BE2C (cell line): ENCODE measurements at regions not wholly inside any gene's neighbourhood (a gene's known extent, or its start where the extent isn't known, plus 50 kb on each side); places are given as distances from the start of the nearest gene placed in this dataset.
A peak's percentile ranks its signal among the peaks of the same experiment; 100 is the strongest.
"Not testable (repeated sequence)": the region's sequence is repeated elsewhere in the genome, so short reads cannot be mapped to it uniquely, and the experiment has no call there.

Source experiments
- DNase-seq: peaks from one replicate; pipeline ENCODE4 v3.0.0-alpha.2; 2020
- H3K27me3 ChIP-seq: fragments of 250-450 bp; sonication (Bioruptor Pico); 2 replicates; pipeline ENCODE4 v1.5.1; 2020; ENCODE audit warnings: mild to moderate bottlenecking
- H3K36me3 ChIP-seq: fragments of 250-450 bp; sonication (Bioruptor Pico); 2 replicates; pipeline ENCODE4 v1.5.1; 2020; ENCODE audit warnings: mild to moderate bottlenecking
- H3K4me1 ChIP-seq: fragments of 250-450 bp; sonication (Bioruptor Pico); 2 replicates; pipeline ENCODE4 v1.5.1; 2020
- H3K4me3 ChIP-seq: 2 replicates; pipeline ENCODE4 v1.5.1; 2011; ENCODE audit warnings: low read depth, low read length
- H3K9me3 ChIP-seq: fragments of 250-450 bp; sonication (Bioruptor Pico); 2 replicates; pipeline ENCODE4 v1.5.1; 2020
- CTCF ChIP-seq: IDR thresholded peaks from 2 replicates; pipeline ENCODE4 v1.5.1; 2012; ENCODE audit warnings: mild to moderate bottlenecking, low read depth, low read length

GRCh38 chr1:212514056-212514614 is 81.4 kb downstream of the NENF start:
- no peaks in the 10 kb centered on the region for H3K27me3 ChIP-seq
- H3K36me3 ChIP-seq, result no peaks in the 10 kb centered on the region
- no peaks in the 10 kb centered on the region for H3K9me3 ChIP-seq
- H3K4me1 ChIP-seq, result peaks cover 5% of the 10 kb centered on the region; the same call in 1 of the 2 replicates
- TF ChIP-seq CTCF, result no peak
- peak; percentile 24 for DNase-seq
- H3K4me3 ChIP-seq, result no peak overlapping the region

GRCh38 chr1:212514782-212515181 is 82.1 kb downstream of the NENF start:
- H3K4me3 ChIP-seq, result no peak overlapping the region
- DNase-seq, result no peak

GRCh38 chr1:212515329-212515760 is 82.6 kb downstream of the NENF start:
- no peak for DNase-seq
- peaks cover 5% of the 10 kb centered on the region; the same call in 1 of the 2 replicates for H3K4me1 ChIP-seq
- no peaks in the 10 kb centered on the region for H3K27me3 ChIP-seq
- no peaks in the 10 kb centered on the region for H3K36me3 ChIP-seq
- H3K4me3 ChIP-seq, result no peak overlapping the region
- TF ChIP-seq CTCF, result no peak
- no peaks in the 10 kb centered on the region for H3K9me3 ChIP-seq

More at GRCh38 chr1:212514782-212515181, 82.1 kb downstream of the NENF start:
- H3K27me3 ChIP-seq, result no peaks in the 10 kb centered on the region
- no peaks in the 10 kb centered on the region for H3K36me3 ChIP-seq
- no peak for TF ChIP-seq CTCF
- no peaks in the 10 kb centered on the region for H3K9me3 ChIP-seq
- peaks cover 5% of the 10 kb centered on the region; the same call in 1 of the 2 replicates for H3K4me1 ChIP-seq

- H3K27me3 ChIP-seq, H3K4me1 ChIP-seq, H3K4me3 ChIP-seq, DNase-seq, H3K9me3 ChIP-seq, H3K36me3 ChIP-seq: not testable (repeated sequence)
Measured at GRCh38 chr1:212516012-212516411, 83.3 kb downstream of the NENF start.

- Histone ChIP-seq H3K4me3 (no peak overlapping the region), H3K9me3 (no peaks in the 10 kb centered on the region), H3K27me3 (no peaks in the 10 kb centered on the region), H3K36me3 (no peaks in the 10 kb centered on the region), H3K4me1 (peaks cover 5% of the 10 kb centered on the region; the same call in 1 of the 2 replicates)
- TF ChIP-seq CTCF, result no peak
- peak; percentile 42 for DNase-seq
Measured at GRCh38 chr1:212518188-212519054, 85.7 kb downstream of the NENF start.

GRCh38 chr1:212519131-212519530 is 86.4 kb downstream of the NENF start:
- TF ChIP-seq CTCF, result no peak
- H3K4me3 ChIP-seq, result no peak overlapping the region
- H3K4me1 ChIP-seq, result peaks cover 5% of the 10 kb centered on the region; the same call in 1 of the 2 replicates
- H3K27me3 ChIP-seq, result no peaks in the 10 kb centered on the region
- H3K9me3 ChIP-seq, result no peaks in the 10 kb centered on the region
- no peak for DNase-seq
- no peaks in the 10 kb centered on the region for H3K36me3 ChIP-seq
